Pancreas (tissue), 10 donors: ENCODE measurements at regions not wholly inside any gene's neighbourhood (a gene's known extent, or its start where the extent isn't known, plus 50 kb on each side); places are given as distances from the start of the nearest gene placed in this dataset.

Source experiments
- ATAC-seq, 4 donors: fragments of 200-7000 bp; cut with Tn5 transposase; one replicate each; pipeline versions ENCODE4 v1.8.0 to v1.9.1; 2020; ENCODE audit warnings: mild to moderate bottlenecking in 4 of 4, moderate library complexity in 4 of 4
- DNase-seq, 6 donors: peaks; one replicate each; pipeline ENCODE4 v3.0.0-alpha.2; 2020
- FAIRE-seq: peaks from 2 replicates; lab custom pipeline; 2012; peaks lifted over from hg19 to GRCh38; lab: Jason Lieb, UNC
- H3K27ac ChIP-seq, 4 donors: fragments of 200-600 bp; sonication (generic); 1 replicate in 3 of 4; 2 replicates in 1 of 4; pipeline versions ENCODE4 v1.5.0 to v1.8.0; 2020
- H3K27me3 ChIP-seq, 4 donors: fragments of 200-600 bp; one replicate each; pipeline ENCODE4 v1.8.0; 2021
- H3K36me3 ChIP-seq, 3 donors: fragments of 200-600 bp; sonication (generic) in 1 of 3; one replicate each; pipeline versions ENCODE4 v1.5.0 to v1.8.0; 2020 to 2021
- H3K4me1 ChIP-seq, 3 donors: fragments of 200-600 bp; one replicate each; pipeline ENCODE4 v1.8.0; 2021
- H3K4me3 ChIP-seq, 4 donors: fragments of 200-600 bp; sonication (generic) in 2 of 4; one replicate each; pipeline versions ENCODE4 v1.5.0 to v1.8.0; 2020 to 2021
- H3K9me3 ChIP-seq, 4 donors: fragments of 200-600 bp; one replicate each; pipeline ENCODE4 v1.8.0; 2021
- WGBS, 2 donors: extraction: QIAGEN DNeasy Blood & Tissue Kit; methylation state at CpG; one replicate each; pipeline ENCODE4 v1.1.7; 2013; 5-methylcytosine and 5-hydroxymethylcytosine counted together
- intact Hi-C, 3 donors: fragments of 100-400 bp; cut with DNase I; formaldehyde crosslinking; loops; one replicate each; pipeline versions ENCODE4 v1.11.1 to v1.14.2; 2022
- TF ChIP-seq, protein P1 (sequence below), 4 donors: fragments of 200-600 bp; sonication (generic) in 3 of 4; IDR thresholded peaks; one replicate each; pipeline versions ENCODE4 v1.5.0 to v1.8.0; 2021; ENCODE audit warnings: antibody characterized with exemption in 4 of 4
- donor health status: healthy with polysubstance abuse.
- donor health status: DM: no; HTN: no; CAD: no; lungs with moderate emphysema.
- donor health status: DM: no; HTN: no; CAD: no.
- donor health status: control.
- donor health status: control.
- donor health status: Bipolar disorder and iron deficiency.
- donor health status: DM: yes; HTN: yes; CAD: no.
- donor health status: DM: no; HTN: no; CAD: no.
- donor health status: DM: no; HTN: no; CAD: no.
- donor health status: DM: yes; HTN: yes; CAD: no.

- no peak for DNase-seq
- no peak overlapping the region for H3K27ac ChIP-seq
- H3K36me3 ChIP-seq = no peaks in the 10 kb centered on the region
- intact Hi-C loops = no loop called here
- H3K9me3 ChIP-seq = no peaks in the 10 kb centered on the region
- H3K27me3 ChIP-seq = no peaks in the 10 kb centered on the region
- 87 to 94% methylated on average over 2 of the region's 2 CpGs for WGBS, 2 donors
- no peak overlapping the region for H3K4me3 ChIP-seq
- no peaks in the 10 kb centered on the region for H3K4me1 ChIP-seq
- no peak for ATAC-seq
- FAIRE-seq = no peak
- TF ChIP-seq, protein P1, sequence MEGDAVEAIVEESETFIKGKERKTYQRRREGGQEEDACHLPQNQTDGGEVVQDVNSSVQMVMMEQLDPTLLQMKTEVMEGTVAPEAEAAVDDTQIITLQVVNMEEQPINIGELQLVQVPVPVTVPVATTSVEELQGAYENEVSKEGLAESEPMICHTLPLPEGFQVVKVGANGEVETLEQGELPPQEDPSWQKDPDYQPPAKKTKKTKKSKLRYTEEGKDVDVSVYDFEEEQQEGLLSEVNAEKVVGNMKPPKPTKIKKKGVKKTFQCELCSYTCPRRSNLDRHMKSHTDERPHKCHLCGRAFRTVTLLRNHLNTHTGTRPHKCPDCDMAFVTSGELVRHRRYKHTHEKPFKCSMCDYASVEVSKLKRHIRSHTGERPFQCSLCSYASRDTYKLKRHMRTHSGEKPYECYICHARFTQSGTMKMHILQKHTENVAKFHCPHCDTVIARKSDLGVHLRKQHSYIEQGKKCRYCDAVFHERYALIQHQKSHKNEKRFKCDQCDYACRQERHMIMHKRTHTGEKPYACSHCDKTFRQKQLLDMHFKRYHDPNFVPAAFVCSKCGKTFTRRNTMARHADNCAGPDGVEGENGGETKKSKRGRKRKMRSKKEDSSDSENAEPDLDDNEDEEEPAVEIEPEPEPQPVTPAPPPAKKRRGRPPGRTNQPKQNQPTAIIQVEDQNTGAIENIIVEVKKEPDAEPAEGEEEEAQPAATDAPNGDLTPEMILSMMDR (IDR thresholded peaks at IDR 0.05) = no peak
These were observed 234.4 kb upstream of the ADAMTS9 start for GRCh38 chr3:64922213-64922612.

GRCh38 chr3:64921281-64922065 is 233.7 kb upstream of the ADAMTS9 start:
- intact Hi-C loops = no loop called here
- Histone ChIP-seq H3K27me3 (no peaks in the 10 kb centered on the region), H3K27ac (no peak overlapping the region), H3K36me3 (no peaks in the 10 kb centered on the region), H3K4me1 (no peaks in the 10 kb centered on the region), H3K4me3 (no peak overlapping the region), H3K9me3 (no peaks in the 10 kb centered on the region)
- FAIRE-seq (no peak), ATAC-seq (no peak), DNase-seq (no peak)
- TF ChIP-seq, protein P1 (IDR thresholded peaks at IDR 0.05) = no peak
- WGBS, 2 donors = 77 to 78% methylated on average over 7 of the region's 7 CpGs

- ATAC-seq = no peak
- Histone ChIP-seq H3K27ac (no peak overlapping the region), H3K4me3 (no peak overlapping the region), H3K27me3 (no peaks in the 10 kb centered on the region), H3K9me3 (no peaks in the 10 kb centered on the region), H3K36me3 (no peaks in the 10 kb centered on the region), H3K4me1 (no peaks in the 10 kb centered on the region)
- WGBS, 2 donors = 98 to 99% methylated on average over 1 of the region's 1 CpG
- intact Hi-C loops = no loop called here
- FAIRE-seq = no peak
- no peak for DNase-seq
- TF ChIP-seq, protein P1 (IDR thresholded peaks at IDR 0.05) = no peak
These were observed 232.1 kb upstream of the ADAMTS9 start for GRCh38 chr3:64919934-64920333.

- FAIRE-seq = no peak
- no peaks in the 10 kb centered on the region for H3K36me3 ChIP-seq
- no peaks in the 10 kb centered on the region for H3K9me3 ChIP-seq
- no peaks in the 10 kb centered on the region for H3K4me1 ChIP-seq
- no peak for ATAC-seq
- no peak for DNase-seq
- H3K27me3 ChIP-seq = no peaks in the 10 kb centered on the region
- intact Hi-C loops = no loop called here
- no peak overlapping the region for H3K27ac ChIP-seq
- TF ChIP-seq, protein P1 (IDR thresholded peaks at IDR 0.05) = no peak
- H3K4me3 ChIP-seq = no peak overlapping the region
These were observed 231.2 kb upstream of the ADAMTS9 start for GRCh38 chr3:64918989-64919388.

DNA sequence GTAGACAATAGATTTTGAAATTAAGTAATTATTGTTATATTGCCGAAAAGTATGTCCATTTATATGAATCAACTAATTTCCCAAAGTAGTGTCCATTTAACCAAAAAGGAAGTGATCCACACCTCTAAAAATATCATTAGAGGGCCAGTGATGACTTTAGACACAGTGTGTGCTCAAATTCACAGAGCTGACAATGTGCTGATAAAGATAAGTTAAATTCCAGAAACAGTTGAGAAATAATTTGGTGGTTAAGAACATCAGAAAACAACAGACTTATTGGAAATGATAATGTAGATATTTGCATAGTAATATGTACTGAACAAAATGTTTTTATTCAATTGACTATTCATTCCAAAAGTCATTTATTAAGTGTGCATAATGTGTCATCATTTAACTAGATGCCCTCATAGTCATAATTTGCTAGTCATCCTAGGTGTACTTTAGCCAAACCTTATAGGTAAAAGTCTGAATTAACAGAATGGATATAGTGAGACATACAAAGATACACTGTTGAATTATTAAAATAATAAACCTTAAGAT is 230.2 kb upstream of the ADAMTS9 start:
- no peaks in the 10 kb centered on the region for H3K27me3 ChIP-seq
- H3K9me3 ChIP-seq = no peaks in the 10 kb centered on the region
- H3K36me3 ChIP-seq = no peaks in the 10 kb centered on the region
- WGBS, 2 donors = 89 to 96% methylated on average over 1 of the region's 1 CpG
- H3K4me3 ChIP-seq = no peak overlapping the region
- no peak for ATAC-seq
- H3K27ac ChIP-seq = no peak overlapping the region
- no peaks in the 10 kb centered on the region for H3K4me1 ChIP-seq
- no peak for DNase-seq
- intact Hi-C loops = no loop called here
- TF ChIP-seq, protein P1 (IDR thresholded peaks at IDR 0.05) = no peak
- no peak for FAIRE-seq
